GM19099 (cell line): ENCODE measurements at regions not wholly inside any gene's neighbourhood (a gene's known extent, or its start where the extent isn't known, plus 50 kb on each side); places are given as distances from the start of the nearest gene placed in this dataset.

Source experiments
- POLR2A ChIP-seq: IDR thresholded peaks from 3 replicates; pipeline ENCODE4 v1.6.1; 2011; ENCODE audit warnings: low read depth; ENCODE audit not compliant: insufficient read length; ENCODE audit errors: extremely low read depth

DNA sequence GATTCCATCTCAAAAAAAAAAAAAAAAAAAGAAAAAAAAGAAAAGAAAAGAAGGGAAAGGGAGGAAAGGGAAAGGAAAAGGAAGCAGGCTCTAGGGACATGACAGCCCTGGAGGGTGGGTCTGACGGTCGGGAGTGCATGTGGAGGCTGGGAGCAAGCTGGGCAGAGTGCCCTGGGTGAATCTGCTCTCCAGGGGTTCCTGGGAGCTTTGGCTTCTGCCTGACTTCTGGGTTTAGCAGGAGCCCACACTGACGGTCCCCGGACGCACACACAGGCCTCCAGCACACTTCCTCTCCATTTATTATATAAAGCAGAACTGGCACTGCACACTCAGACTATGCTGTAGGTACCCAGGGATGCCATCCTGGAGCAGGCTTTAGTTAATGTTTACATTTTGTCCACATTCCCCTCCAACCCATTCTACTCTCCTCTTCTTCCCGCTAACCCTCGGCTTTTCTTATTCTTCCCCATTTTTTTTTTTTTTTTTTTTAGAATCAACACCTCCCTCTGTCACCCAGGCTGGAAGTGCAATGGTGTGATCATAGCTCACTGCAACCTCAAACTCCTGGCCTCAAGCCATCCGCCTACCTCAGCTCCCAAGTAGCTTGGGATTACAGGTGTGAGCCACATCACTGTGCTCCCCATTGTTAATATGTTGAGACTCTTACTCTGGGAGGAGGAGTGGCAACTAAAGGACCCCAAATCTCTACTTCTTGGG is 151.1 kb upstream of the SLC1A4 start:
- TF ChIP-seq POLR2A, result no peak

DNA sequence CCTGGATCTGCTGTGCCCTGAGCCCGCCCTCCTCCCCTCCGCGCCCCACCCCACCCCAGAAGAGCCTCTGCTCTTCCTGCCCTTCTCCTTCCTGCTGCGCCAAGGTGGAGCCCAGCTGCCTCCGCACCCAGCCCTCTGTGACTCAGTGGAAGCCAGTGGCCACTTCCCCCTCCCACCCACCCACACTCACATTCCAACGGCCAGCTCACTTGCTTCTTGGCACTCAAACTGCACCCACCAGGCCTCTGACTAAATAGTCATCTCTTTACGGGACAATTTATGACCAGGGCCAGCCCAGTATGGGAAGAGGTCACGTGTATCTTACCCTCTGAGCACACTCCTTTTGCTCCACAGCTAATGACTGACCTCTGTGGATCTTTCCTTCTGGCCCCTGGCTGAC is 150.4 kb upstream of the SLC1A4 start:
- no peak for TF ChIP-seq POLR2A

DNA sequence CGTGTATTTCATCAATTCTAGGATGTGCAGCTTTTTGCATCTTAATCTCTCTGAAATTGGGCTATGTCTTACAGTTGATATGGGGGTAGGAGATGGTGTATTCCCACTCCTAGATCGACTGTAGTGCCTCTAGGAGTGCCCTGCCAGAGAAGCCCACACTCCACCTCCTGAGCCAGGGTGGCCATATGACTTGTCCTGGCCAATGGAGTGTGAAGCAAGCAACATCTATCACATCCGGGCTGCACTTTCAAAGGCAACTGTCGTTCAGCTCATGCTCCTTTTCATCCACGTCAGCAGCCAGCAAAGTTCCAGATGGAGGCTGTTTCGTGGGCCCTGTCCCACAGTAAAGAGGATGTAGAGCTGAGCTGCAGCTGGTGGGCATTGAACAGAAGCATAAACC is 149.4 kb upstream of the SLC1A4 start:
- peak; percentile 58 for TF ChIP-seq POLR2A

DNA sequence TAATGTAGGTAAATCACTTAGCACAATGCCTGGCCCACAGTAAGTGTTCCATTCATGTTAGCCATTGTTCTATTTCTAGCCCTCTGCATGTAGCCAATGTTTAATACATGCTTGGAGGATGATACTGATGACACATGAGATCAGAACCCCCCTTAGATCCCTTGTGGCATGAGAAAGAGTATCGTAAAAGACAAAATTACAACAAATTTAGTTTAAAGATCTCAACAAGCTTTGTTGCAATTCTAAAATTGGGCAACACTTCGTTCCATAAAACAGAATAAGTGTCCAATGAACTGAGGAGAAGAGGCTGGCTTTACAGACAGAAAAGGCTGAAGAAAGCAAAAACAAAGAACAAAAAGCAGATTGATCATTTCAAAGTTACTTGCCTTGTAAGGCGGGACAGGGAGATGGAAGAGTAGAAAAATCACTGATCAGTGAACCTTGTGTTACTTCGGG is 148.7 kb upstream of the SLC1A4 start:
- TF ChIP-seq POLR2A, result no peak

DNA sequence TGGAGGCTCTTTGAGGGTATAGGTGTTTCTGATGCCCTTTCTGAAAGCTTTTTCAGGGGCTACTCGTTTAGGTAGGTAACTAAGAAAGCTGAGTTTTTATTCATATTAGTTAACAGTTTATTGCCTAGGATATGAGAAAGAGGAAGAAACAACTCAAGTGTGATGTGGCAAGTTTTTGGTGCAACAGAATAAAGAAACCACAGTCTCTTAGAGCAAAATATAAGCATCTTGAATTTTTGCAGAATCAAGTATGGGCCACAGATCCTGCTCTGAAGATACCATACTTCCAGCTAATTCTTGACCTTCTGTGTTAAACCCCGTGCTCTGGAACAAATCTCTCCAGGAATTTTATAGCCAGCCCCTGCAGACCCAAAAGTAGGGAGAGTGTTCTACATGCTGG is 147.7 kb upstream of the SLC1A4 start:
- TF ChIP-seq POLR2A, result no peak

DNA sequence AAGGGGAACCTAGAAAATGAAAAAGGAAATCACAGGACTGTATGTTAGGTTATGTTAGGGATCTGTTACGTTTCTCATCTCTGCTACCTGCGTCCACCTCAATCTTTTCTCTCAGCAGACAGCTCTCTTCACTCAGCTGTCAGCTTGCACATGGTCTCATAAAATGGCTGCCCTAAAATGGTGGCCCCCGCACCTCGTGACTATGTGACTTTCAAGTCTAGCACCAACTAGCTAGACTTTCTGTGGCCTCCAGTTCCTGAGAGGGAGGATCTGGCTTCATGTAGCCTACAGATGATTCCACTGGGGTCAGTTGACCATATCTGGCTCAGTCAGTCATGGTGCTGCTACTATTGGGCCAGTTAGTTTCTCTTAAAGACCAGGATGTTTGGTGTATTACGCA is 147.2 kb upstream of the SLC1A4 start:
- no peak for TF ChIP-seq POLR2A

DNA sequence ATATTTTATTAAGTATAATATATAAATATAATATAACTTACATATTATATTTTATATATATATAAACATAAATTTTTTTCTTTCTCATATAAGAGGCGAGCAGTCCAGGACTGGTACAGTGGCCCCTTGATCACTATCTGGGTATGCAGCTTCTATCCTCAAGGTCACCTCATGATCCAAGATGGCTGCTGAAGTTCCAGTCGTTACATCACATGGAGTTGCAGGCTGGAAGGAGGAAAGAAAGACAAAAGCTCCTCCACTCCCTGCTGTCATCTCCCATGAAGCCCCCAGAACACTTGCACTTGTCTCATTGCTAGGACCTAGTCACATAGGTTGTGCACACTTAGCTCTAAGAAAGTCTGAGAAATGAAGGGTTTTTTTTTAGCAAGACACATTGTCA is 145.1 kb upstream of the SLC1A4 start:
- no peak for TF ChIP-seq POLR2A

DNA sequence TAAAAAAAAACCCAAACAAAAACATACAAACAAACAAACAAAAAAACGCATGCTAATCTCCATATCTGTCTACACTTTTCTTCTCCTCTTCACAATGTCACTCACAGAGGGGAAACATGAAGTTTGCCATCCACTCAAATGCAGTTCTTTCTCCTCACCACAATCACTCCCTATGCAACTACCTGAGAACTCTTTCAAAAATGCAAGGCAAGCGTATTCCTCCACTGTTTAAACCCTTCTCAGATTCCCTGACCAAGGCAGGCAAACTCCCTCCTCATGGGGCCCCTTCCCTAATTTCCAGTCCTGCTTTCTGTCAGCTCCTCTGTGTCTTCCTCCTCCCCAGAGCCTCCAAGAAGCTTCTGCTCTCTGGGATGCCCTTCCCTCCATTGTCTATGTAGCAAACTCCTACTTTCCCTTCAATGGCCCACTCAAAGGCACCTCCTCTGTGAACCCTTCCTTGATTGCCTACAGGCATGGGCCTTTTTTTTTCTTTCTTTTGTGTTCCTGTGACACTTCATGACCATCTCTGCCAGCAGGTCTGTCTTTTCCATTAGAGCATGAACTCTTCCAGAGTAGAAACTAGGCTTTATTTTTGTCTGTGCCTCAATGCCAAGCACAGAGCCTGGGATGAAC is 143.8 kb upstream of the SLC1A4 start:
- TF ChIP-seq POLR2A, result no peak

DNA sequence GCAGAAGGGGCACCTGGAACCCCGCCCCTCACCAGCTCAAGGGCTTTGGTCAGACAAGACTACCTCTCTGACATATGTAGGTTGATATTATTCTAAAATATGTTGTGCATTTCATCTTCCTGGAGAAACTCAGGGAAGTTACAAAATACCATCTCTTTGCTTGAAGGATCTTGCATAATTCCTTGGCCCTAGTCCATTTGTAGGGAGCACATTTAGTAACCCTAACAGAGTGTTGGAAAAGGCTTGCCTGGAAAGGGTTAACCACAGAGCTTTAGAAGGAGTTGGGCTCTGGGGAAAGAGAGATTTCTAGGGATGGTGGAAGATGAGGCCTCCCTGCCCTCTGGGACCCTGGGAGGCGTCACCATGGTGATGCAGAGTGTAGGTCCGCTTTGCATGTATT is 143.0 kb upstream of the SLC1A4 start:
- no peak for TF ChIP-seq POLR2A

DNA sequence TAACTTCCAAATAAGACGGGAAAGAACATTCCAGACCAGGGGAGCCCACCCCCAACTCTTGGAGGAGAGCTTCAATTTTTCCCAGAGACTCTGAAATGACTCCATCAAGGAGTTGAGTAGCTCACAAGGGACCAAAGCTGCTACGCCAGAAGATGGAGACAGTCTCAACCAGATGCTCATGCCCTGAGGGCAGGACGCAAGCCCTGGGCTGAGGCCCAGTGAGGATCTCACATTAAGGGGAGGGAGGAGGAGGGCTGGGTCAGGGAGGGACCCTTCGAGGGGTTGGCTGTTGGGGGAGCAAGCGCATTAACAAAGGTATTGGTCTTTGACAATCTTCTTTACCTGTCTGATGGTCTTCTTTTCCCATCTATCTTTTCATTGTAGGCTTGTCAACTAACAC is 141.3 kb upstream of the SLC1A4 start:
- no peak for TF ChIP-seq POLR2A

DNA sequence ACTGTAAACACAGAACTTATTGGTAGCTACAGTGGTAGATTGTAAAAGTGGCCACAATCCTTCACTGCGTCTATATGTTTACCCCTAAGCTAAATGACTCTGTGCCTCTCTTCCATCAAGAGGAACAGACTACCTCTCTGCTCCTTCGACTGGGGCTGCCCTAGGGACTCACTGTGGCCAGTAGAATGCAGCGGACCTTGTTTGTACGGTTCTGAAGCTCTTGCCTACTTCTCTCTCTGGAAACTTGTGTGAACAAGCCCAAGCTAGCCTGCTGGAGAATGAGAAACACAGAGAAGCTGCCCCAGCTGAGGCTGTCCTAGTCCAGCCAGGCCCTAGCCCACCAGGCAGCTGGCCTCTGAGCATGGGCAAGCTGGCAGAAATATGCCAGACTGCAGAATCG is 140.8 kb upstream of the SLC1A4 start:
- no peak for TF ChIP-seq POLR2A

DNA sequence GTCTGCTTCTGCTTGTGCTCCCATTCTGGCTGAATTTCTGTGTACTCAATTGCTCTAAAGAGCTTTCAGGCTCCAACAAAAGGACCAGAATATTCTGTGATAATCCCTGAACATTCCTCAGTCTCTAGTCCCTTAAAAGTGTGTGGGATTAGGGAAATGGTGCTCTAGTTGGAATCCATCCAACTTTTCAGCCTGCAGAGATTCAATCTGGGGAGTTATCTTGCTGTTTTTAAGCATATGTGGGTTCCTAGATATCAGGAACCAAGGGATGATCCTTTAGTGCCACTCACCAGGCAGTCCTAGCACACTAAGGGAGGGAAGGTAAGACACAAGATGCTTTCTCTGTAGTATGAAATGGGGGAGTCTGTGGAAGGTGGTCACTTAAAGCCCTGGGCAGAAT is 140.3 kb upstream of the SLC1A4 start:
- TF ChIP-seq POLR2A, result no peak

DNA sequence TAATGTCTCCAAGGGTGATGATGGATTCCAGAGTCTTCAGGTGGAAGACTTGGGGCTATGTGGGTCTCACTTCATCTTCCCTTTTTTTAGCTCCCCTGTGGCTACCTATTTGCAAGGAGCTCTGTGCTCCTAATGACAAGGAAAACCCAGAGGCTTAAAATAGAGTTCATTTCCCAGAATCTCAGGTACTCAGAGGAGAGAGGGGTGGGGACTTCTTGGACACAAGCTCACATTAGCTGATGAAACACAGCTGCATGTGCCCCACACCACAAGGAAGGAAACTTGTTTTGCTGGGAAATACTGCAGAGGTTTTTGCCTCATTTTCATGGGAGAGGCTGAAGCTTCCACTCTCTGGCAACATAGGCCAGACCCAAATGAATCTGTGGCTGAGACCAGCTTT is 138.6 kb upstream of the SLC1A4 start:
- TF ChIP-seq POLR2A, result no peak

DNA sequence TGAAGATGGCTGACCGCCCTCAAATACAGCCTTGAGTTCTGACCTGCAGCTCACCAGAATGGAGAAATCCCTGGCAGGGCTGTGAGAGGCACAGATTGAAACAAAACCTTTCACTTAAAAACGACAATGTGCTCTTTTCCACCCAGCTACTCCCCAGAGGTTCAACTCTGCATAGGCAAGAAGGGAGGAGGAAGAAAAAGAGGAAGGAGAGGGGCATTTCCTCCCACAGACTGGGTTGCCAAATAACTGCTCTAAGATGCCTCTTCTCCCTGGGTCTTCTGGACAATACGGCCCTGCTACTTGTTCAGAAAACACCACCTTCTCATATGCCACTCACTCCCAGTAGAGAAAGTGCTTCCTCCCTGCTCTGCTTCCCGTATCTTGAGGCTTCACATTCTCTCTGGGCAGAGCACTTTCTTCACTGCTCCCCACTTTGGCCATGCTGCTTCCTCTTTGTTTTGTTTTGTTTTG is 136.4 kb upstream of the SLC1A4 start:
- no peak for TF ChIP-seq POLR2A

DNA sequence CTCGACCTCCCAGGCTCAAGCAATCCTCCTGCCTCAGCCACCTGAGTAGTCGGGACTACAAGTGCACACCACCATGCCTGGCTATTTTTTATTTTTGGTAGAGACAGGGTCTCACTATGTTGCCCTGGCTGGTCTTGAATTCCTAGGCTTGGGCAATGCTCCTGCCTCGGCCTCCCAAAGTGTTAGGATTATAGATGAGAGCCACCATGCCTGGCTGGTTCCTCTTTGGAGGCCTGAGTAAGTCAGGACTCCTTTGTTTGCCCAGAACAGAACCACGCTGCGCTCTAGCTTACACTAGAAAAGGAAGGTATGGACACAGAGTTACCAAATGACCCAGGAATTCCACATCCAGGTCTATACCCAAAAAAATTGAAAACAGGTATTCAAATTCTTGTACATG is 135.9 kb upstream of the SLC1A4 start:
- no peak for TF ChIP-seq POLR2A

DNA sequence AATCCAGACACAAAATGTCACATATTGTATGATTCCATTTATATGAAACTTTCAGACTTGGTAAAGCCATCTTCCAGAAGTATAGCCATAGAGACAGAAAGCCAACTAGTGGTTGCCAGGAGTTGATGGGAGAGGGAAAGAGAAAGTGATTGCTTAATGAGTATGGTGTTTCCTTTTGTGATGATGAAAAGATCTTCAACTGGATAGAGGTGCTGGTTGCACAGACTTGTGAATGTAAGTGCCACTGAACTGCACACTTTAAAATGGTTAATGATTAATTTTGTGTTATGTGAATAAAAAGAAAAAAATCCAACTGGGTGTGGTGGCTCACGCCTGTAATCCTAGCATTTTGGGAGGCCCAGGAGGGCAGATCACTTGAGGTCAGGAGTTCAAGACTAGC is 135.3 kb upstream of the SLC1A4 start:
- TF ChIP-seq POLR2A, result no peak
